ENCODE measurements at regions not wholly inside any gene's neighbourhood (a gene's known extent, or its start where the extent isn't known, plus 50 kb on each side); places are given as distances from the start of the nearest gene placed in this dataset.

GRCh38 chr4:77220828-77221613 lies 64.0 kb downstream of the CCNG2 start:
- Histone ChIP-seq H3K9me3 (ENCODE audit: low read length) (no peaks in the 10 kb centered on the region), H3K27ac (ENCODE audit: low read depth, low read length) (no peak overlapping the region), H3K4me1 (ENCODE audit: insufficient read depth, low read length) (no peaks in the 10 kb centered on the region), H3K36me3 (ENCODE audit: insufficient read depth, low read length) (no peaks in the 10 kb centered on the region), H3K27me3 (ENCODE audit: insufficient read depth, low read length, poor library complexity, severe bottlenecking) (no peaks in the 10 kb centered on the region), H3K4me3 (ENCODE audit: low read length) (no peak overlapping the region)
- POLR2A ChIA-PET, result no interaction called here
- H3K36me3 Mint-ChIP-seq, result no peaks in the 10 kb centered on the region
- no peaks in the 10 kb centered on the region for H3K9me3 Mint-ChIP-seq
- H3K27me3 Mint-ChIP-seq, result peaks cover 4 to 12% of the 10 kb centered on the region in 2 donors
- CTCF ChIA-PET, result interaction anchor here (0.9 kb wide), 1 partner anchor 15 kb away, joined by 3 read pairs; no protein-coding TSS in a partner anchor
- H3K4me3 Mint-ChIP-seq, result no peak overlapping the region
- no peaks in the 10 kb centered on the region for H3K4me1 Mint-ChIP-seq
- H3K27ac Mint-ChIP-seq, result no peak overlapping the region
- no peak for DNase-seq

DNA sequence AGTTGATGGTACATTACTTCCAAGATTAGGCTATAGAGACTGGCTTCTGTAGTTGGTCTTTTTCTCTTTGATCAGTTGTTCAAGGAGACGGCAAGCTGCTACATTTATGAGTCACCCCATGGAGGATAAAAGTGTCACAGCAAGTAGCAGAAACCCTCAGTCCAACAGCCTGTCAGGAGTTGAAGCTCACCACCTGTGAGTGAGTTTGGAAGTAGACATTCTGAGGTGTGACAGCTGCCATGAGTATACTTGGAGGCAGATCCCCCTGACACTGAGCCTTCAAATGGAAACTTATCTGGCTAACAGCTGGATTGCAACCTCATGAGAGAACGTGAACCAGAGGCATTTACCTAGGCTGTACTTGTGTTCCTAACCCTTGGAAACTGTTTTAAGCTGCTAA lies 68.0 kb downstream of the CCNG2 start:
- Histone ChIP-seq H3K9me3 (ENCODE audit: low read length) (no peaks in the 10 kb centered on the region), H3K4me3 (ENCODE audit: low read length) (no peak overlapping the region), H3K27ac (ENCODE audit: low read depth, low read length) (no peak overlapping the region), H3K4me1 (ENCODE audit: insufficient read depth, low read length) (no peaks in the 10 kb centered on the region), H3K36me3 (ENCODE audit: insufficient read depth, low read length) (no peaks in the 10 kb centered on the region), H3K27me3 (ENCODE audit: insufficient read depth, low read length, poor library complexity, severe bottlenecking) (no peaks in the 10 kb centered on the region)
- H3K9me3 Mint-ChIP-seq, result peaks cover 7 to 20% (median 10%) of the 10 kb centered on the region in 5 donors
- H3K36me3 Mint-ChIP-seq, result peaks cover 0 to 12% (median 0%) of the 10 kb centered on the region in 3 donors
- DNase-seq, result no peak
- CTCF ChIA-PET, result no interaction called here
- H3K27ac Mint-ChIP-seq, result no peak overlapping the region
- H3K4me1 Mint-ChIP-seq, result no peaks in the 10 kb centered on the region
- H3K4me3 Mint-ChIP-seq, result no peak overlapping the region
- POLR2A ChIA-PET, result no interaction called here
- peaks cover 5 to 24% of the 10 kb centered on the region in 2 donors for H3K27me3 Mint-ChIP-seq

- Mint-ChIP-seq H3K27ac (peak overlapping the region in 1 of 8 donors; percentile 64), H3K27me3 (peaks cover 5 to 24% of the 10 kb centered on the region in 2 donors), H3K4me3 (no peak overlapping the region), H3K9me3 (peaks cover 7 to 20% (median 10%) of the 10 kb centered on the region in 5 donors), H3K36me3 (peaks cover 0 to 12% (median 0%) of the 10 kb centered on the region in 3 donors), H3K4me1 (no peaks in the 10 kb centered on the region)
- H3K36me3 ChIP-seq (ENCODE audit: insufficient read depth, low read length), result no peaks in the 10 kb centered on the region
- H3K27me3 ChIP-seq (ENCODE audit: insufficient read depth, low read length, poor library complexity, severe bottlenecking), result no peaks in the 10 kb centered on the region
- no peaks in the 10 kb centered on the region for H3K9me3 ChIP-seq (ENCODE audit: low read length)
- CTCF ChIA-PET, result no interaction called here
- POLR2A ChIA-PET, result no interaction called here
- H3K4me1 ChIP-seq (ENCODE audit: insufficient read depth, low read length), result no peaks in the 10 kb centered on the region
- H3K4me3 ChIP-seq (ENCODE audit: low read length), result no peak overlapping the region
- DNase-seq, result no peak
- H3K27ac ChIP-seq (ENCODE audit: low read depth, low read length), result no peak overlapping the region
Observed at GRCh38 chr4:77226939-77227705, 70.1 kb downstream of the CCNG2 start.

DNA sequence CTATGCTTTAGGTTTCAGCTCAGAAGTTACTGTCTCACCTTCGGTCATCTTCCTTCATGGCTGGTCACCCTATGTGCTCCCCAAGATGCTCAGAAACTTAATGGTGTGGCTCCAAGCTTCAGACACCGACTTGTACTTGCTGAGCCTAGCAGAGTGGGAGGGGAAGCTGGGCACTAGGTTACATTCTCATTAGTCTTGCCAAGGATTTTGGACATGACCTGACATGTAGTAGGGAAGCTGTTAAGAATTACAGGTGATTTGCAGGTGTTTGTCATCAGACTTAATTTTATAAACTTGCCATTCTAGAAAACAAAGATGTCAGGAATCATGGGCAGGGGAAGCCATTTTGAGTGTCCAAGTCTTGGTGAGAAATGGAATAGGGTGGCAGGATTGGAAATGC lies 72.4 kb downstream of the CCNG2 start:
- POLR2A ChIA-PET, result no interaction called here
- H3K27ac Mint-ChIP-seq, result no peak overlapping the region
- H3K9me3 ChIP-seq (ENCODE audit: low read length), result no peaks in the 10 kb centered on the region
- H3K9me3 Mint-ChIP-seq, result peaks cover 7 to 20% (median 10%) of the 10 kb centered on the region in 5 donors
- no peaks in the 10 kb centered on the region for H3K4me1 Mint-ChIP-seq
- no peak overlapping the region for H3K4me3 Mint-ChIP-seq
- no peak overlapping the region for H3K27ac ChIP-seq (ENCODE audit: low read depth, low read length)
- no peak overlapping the region for H3K4me3 ChIP-seq (ENCODE audit: low read length)
- peaks cover 5 to 22% of the 10 kb centered on the region in 2 donors for H3K27me3 Mint-ChIP-seq
- no peaks in the 10 kb centered on the region for H3K4me1 ChIP-seq (ENCODE audit: insufficient read depth, low read length)
- no peak for DNase-seq
- CTCF ChIA-PET, result no interaction called here
- H3K27me3 ChIP-seq (ENCODE audit: insufficient read depth, low read length, poor library complexity, severe bottlenecking), result no peaks in the 10 kb centered on the region
- peaks cover 0 to 12% (median 0%) of the 10 kb centered on the region in 3 donors for H3K36me3 Mint-ChIP-seq
- H3K36me3 ChIP-seq (ENCODE audit: insufficient read depth, low read length), result no peaks in the 10 kb centered on the region

GRCh38 chr4:77232653-77233052 lies 75.6 kb downstream of the CCNG2 start:
- Mint-ChIP-seq H3K4me1 (no peaks in the 10 kb centered on the region), H3K4me3 (no peak overlapping the region), H3K36me3 (peaks cover 0 to 4% (median 0%) of the 10 kb centered on the region in 3 donors), H3K9me3 (peaks cover 0 to 10% (median 4%) of the 10 kb centered on the region in 5 donors), H3K27me3 (peaks cover 8 to 30% of the 10 kb centered on the region in 2 donors), H3K27ac (no peak overlapping the region)
- POLR2A ChIA-PET, result no interaction called here
- no peak overlapping the region for H3K4me3 ChIP-seq (ENCODE audit: low read length)
- DNase-seq, result no peak
- H3K9me3 ChIP-seq (ENCODE audit: low read length), result no peaks in the 10 kb centered on the region
- H3K36me3 ChIP-seq (ENCODE audit: insufficient read depth, low read length), result no peaks in the 10 kb centered on the region
- H3K27ac ChIP-seq (ENCODE audit: low read depth, low read length), result no peak overlapping the region
- CTCF ChIA-PET, result no interaction called here
- H3K4me1 ChIP-seq (ENCODE audit: insufficient read depth, low read length), result no peaks in the 10 kb centered on the region
- H3K27me3 ChIP-seq (ENCODE audit: insufficient read depth, low read length, poor library complexity, severe bottlenecking), result no peaks in the 10 kb centered on the region

- CTCF ChIA-PET, result interaction anchor here (1.1 kb wide), 1 partner anchor 15 kb away, joined by 3 read pairs; no protein-coding TSS in a partner anchor
- Mint-ChIP-seq H3K9me3 (no peaks in the 10 kb centered on the region), H3K27me3 (peaks cover 10 to 39% of the 10 kb centered on the region in 2 donors), H3K27ac (no peak overlapping the region), H3K36me3 (no peaks in the 10 kb centered on the region), H3K4me1 (no peaks in the 10 kb centered on the region), H3K4me3 (no peak overlapping the region)
- no peak for DNase-seq
- no peaks in the 10 kb centered on the region for H3K9me3 ChIP-seq (ENCODE audit: low read length)
- no peaks in the 10 kb centered on the region for H3K27me3 ChIP-seq (ENCODE audit: insufficient read depth, low read length, poor library complexity, severe bottlenecking)
- H3K27ac ChIP-seq (ENCODE audit: low read depth, low read length), result no peak overlapping the region
- POLR2A ChIA-PET, result no interaction called here
- H3K36me3 ChIP-seq (ENCODE audit: insufficient read depth, low read length), result no peaks in the 10 kb centered on the region
- H3K4me1 ChIP-seq (ENCODE audit: insufficient read depth, low read length), result no peaks in the 10 kb centered on the region
- H3K4me3 ChIP-seq (ENCODE audit: low read length), result no peak overlapping the region
Observed at GRCh38 chr4:77235289-77235854, 78.4 kb downstream of the CCNG2 start.

DNA sequence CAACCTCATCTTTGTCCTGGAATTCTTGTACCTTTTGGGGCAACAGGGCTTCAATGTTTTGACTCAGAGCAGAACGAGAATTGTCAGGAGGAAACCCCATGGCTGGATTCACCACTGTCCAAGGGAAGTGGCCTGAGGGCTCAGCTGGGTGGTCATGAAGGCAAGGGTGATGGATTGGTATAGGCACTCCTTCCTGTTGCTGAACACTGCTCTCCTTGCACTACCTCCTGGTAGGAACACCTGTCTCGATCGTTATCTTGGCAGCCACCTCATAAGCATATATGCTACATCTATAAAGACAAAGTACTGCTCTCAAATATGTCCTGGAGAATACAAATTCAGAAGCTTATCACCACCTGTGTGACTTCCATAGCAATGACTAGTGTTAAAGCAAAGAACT lies 79.8 kb downstream of the CCNG2 start:
- Histone ChIP-seq H3K36me3 (ENCODE audit: insufficient read depth, low read length) (no peaks in the 10 kb centered on the region), H3K27ac (ENCODE audit: low read depth, low read length) (no peak overlapping the region), H3K4me1 (ENCODE audit: insufficient read depth, low read length) (no peaks in the 10 kb centered on the region), H3K27me3 (ENCODE audit: insufficient read depth, low read length, poor library complexity, severe bottlenecking) (no peaks in the 10 kb centered on the region), H3K9me3 (ENCODE audit: low read length) (no peaks in the 10 kb centered on the region), H3K4me3 (ENCODE audit: low read length) (no peak overlapping the region)
- DNase-seq, result no peak
- H3K36me3 Mint-ChIP-seq, result no peaks in the 10 kb centered on the region
- H3K4me3 Mint-ChIP-seq, result no peak overlapping the region
- H3K27me3 Mint-ChIP-seq, result peaks cover 12 to 46% of the 10 kb centered on the region in 2 donors
- no peak overlapping the region for H3K27ac Mint-ChIP-seq
- CTCF ChIA-PET, result interaction anchor here (1.1 kb wide), 1 partner anchor 16 kb away, joined by 3 read pairs; no protein-coding TSS in a partner anchor
- H3K4me1 Mint-ChIP-seq, result no peaks in the 10 kb centered on the region
- H3K9me3 Mint-ChIP-seq, result no peaks in the 10 kb centered on the region
- POLR2A ChIA-PET, result no interaction called here
